ENCODE measurements at regions not wholly inside any gene's neighbourhood (a gene's known extent, or its start where the extent isn't known, plus 50 kb on each side); places are given as distances from the start of the nearest gene placed in this dataset.
"Not testable (repeated sequence)": the region's sequence is repeated elsewhere in the genome, so short reads cannot be mapped to it uniquely, and the experiment has no call there.

DNA sequence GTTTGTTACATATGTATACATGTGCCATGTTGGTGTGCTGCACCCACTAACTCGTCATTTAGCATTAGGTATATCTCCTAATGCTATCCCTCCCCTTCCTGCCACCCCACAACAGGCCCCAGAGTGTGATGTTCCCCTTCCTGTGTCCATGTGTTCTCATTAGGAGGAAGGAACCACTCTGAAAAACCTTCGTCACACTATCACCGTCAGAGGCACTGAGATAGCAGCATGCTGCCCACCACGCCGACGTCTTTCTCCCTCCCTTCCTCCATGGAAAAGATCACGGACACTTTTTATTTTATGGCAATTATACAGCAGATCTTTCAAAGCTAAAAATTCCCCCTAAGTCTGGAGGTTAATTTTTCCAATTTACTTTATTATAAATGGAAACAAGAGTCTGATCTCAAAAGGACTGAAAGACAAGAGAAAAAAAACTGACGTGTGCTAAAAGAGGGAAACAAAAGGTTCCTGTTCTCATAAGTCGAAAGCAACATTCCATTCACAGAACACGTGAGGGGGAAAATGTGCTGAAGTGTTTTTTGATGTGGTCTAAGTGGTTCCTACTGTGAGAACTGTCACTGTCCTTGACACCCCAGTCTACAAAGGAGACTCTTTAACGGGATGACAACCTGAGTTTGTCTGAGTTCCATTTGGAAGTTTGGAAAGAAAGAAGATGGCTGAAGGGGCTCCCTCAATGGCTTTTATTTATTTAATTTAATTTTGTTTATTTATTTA, 339.7 kb upstream of the IRX2 start:
- DNase-seq (ENCODE audit: extremely low read depth, low read depth), result no peak

DNA sequence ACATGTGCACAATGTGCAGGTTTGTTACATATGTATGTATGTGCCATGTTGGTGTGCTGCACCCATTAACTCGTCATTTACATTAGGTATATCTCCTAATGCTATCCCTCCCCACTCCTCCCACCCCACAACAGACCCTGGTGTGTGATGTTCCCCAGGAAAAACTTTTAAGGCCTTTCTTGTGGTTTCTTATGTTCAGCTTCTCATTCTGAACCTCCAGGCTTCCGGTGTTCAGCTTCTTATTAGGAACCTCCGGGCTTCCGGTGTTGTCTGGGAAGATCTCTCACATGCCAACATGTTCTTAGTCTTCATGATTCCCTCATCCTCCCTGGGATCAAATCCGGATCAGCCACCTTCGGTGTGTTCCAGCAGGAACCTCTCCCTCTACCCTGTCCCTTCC, 338.8 kb upstream of the IRX2 start:
- DNase-seq (ENCODE audit: extremely low read depth, low read depth), result not testable (repeated sequence)

DNA sequence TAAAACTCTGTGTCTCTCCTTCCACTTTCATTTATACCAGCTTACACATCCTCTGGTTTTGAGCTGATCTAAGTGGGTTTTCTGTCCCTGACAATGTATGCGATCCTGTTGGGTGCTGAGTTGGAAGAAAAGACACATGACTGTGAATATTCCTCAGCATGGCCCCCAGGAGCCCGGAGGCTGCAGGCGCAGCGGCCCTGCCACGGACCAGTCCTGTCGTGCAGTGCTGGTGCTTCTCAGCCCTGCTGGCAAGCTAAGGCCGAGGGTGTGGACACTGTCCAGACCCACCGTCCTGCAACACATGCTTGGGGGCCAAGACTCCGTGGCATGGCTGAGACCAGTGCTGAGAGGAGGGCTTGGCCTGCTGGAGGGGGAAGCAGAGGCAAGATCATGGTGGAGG, 328.9 kb upstream of the IRX2 start:
- no peak for DNase-seq (ENCODE audit: extremely low read depth, low read depth)

DNA sequence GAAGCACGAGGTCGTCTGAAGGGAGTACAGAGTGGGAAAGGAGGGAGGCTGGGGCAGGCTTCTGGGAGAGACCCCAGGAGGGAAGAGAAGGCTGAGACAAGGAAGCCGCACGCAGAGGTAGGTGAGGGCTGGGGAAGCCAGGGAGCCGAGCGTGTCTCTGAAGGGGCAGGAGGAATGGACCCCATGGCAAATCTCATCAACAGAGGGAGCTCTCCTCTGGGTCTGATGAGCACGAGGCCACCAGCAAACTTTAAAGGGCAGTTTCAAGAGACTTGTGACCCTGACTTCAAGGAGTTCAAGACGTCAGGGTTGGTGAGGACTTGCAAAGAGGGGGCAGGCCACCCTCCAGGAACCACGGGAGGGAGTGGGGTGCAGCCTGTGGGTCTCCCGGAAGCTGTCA, 326.2 kb upstream of the IRX2 start:
- no peak for DNase-seq (ENCODE audit: extremely low read depth, low read depth)

DNA sequence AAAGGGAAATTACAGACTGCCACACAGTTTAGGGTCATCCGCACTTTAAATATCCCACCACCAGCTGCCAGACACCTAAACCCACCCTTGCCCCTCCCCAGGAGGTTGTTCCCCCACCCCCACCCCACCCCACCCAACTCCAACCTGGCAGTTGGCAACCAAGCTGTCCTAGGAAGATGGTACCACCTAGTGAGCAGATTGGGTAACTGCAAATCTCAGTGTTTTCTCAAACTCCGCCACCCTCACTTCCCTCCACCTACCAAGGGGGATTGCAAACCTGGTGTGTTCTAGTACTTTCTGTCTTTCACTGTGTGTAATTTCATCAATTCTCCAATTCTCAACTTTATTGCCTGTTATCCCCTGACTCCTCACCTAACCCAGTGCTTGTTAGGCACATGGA, 323.8 kb upstream of the IRX2 start:
- no peak for DNase-seq (ENCODE audit: extremely low read depth, low read depth)

DNA sequence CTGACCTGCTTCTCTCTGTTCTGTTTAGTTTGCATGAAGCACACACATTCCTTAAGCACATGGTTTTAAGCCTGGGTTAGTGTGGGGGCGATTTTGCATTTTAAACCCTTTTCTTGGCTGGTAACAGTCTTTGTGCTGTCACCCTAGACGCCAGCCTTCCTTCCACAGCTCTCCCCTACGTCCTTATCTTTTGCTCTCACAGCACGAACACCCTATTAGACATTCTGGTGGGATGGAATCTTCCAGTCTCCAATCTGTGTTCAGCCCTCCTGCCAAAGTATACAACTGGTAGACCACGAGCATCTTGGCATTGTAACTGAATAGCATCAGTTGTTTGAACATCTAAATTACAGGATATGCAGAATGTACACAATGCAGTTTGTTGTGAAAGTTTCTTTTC, 316.9 kb upstream of the IRX2 start:
- DNase-seq (ENCODE audit: extremely low read depth, low read depth), result no peak

DNA sequence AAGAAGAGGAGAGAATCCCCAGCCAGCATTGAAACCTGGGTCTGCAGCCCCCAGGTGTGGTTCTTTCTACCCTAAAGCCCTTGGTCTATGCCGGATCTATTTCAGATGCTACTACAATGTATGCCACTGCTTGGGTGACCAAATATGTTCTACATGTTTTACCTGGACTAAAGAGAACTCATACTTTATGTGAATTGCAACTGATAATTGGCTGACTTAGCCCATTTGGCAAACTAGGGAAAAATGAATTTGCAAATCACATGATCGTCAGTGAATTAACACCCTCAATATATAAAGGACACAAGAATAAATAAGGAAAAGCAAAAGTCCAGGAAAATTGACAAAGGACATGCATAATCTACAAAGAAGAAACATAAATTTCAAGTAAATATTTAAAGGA, 308.8 kb upstream of the IRX2 start:
- DNase-seq (ENCODE audit: extremely low read depth, low read depth), result no peak

DNA sequence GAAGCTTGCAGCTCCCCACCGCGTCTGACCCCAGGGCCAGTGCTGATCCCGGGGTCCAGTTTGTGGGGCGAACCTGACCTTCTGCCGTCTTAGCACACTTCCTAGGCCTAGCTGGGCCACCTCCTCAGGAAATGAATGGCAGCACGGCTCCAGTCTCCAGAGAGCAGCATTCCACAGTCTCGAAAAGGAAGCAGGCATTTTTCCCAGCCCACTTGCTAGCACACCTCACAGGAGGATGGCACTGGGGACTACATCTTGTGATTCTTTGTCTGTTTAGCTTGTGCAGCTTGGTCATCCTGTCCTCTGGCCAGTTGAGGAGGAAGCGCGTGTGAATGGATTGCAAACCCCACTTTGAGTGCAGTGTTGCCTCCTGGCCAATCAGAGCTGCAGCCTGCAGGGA, 308.0 kb upstream of the IRX2 start:
- DNase-seq (ENCODE audit: extremely low read depth, low read depth), result no peak

DNA sequence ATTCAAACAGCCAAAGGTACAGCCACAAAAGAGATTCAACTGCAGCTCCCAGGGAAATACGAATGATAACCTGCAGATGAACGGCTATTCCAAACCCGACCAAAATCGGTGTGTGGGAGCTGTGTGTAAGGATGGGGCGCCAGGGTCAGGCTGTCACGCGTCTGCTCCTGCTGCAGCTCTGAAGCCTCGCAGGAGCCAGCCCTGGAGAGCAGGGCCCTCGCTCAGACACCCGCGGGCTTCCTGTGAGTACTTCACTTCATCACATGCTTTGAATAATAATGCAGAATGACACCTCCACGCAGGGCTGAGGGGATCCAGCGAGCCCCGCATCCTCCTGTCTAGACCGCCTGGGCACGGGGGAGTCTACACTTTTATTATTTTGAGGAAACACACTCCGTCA, 307.5 kb upstream of the IRX2 start:
- DNase-seq (ENCODE audit: extremely low read depth, low read depth), result no peak

DNA sequence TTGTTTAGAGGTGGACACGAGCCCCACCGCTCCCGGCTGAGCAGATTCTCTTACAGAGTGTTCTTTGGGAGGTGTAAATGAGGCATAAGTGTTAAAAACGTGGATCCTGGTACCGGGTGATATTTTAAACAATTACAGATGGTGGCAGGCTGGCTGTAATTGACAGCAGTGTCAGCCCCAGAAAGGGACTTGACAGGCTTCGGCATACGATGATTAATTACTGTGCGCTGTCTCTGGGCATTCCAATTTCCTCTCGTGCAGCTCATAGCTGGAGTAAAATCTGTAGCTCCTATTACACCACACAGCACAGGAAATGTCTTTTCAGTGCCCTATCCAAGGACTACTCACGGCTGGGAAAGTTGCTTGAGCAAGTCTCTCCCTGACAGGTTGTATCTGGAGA, 305.4 kb upstream of the IRX2 start:
- no peak for DNase-seq (ENCODE audit: extremely low read depth, low read depth)

DNA sequence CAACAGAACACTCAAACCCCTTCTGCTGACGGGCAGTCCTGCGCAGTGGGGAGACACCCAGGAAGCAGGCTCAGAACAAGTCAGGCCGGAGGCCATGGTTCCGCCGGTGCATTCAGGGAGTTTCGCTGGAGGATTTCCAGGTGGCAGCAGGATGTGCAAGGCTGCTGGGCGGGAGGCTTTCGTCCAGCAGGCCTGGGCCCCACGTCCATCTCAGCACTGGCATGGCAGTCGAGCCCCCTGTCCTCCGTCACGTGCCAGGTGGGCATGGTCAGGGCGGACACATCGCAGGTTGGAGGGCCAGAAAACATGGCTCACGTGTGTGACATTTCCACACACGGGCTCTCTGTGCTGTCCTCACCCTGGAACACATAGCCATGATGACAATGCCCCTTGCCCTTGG, 299.9 kb upstream of the IRX2 start:
- no peak for DNase-seq (ENCODE audit: extremely low read depth, low read depth)

DNA sequence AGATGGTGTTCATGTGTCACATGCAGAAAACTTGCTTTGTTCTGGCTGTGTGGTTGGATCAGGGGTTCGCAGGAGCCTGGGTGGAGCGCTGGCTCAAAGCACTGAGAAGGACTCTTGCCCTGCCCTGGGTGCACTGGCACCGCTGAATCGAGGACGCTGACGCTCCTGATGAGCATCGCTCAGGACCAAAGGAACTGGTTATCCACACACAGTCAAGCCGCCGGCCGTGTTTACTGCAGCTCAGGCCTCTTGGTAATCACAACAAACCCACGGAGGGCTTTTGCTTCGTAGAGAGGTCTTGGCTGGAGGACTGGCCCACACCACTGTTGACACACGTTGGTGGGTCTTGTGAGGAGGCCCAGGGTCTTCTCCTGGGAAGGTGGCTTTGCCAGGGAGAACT, 299.4 kb upstream of the IRX2 start:
- DNase-seq (ENCODE audit: extremely low read depth, low read depth), result no peak

DNA sequence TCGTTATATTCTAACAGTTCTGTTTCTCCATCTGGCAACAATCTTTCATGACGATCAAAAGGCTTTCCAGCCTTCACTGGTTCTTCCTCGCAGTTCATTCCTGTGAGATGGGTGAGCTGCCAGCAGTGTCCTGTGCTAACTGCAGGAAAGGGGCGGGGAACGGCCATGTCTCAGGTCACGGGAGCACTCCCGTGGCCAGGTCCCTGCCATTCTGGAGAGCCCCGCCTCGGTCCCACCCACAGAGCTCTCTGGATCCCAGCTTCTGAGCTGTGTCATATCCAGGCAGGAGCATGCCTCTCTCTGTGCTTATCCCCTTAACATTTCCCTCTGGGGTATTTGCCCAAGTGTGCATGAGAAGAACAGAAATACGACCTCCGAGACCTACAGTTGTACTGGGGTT, 297.8 kb upstream of the IRX2 start:
- DNase-seq (ENCODE audit: extremely low read depth, low read depth), result no peak

DNA sequence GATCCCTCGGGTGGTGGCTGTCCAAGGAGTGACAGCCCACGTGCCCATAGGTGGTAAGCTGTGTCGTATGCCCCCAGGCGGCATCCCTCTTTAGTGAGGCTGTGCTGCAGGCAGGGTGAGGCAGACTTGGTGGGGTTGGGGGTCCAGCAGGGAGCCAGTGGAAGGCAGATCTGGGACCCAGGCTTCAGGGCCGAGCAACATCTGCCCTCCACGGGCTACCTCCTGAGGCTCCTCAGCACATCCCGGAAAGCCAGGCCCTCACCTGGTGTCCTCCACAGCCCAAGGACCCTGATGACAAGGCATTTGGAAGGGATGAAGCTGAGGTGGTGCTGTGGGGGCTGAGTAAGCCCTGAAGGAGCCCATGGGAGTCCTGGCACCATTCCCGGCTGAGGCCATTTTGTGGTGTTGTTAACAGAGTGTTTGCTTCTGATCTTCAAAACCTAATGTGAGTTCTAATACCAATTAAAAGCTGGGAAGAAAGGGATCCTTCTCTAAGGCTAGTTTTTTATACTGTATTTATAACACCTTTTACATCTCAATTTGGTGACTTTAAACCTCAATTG, 295.8 kb upstream of the IRX2 start:
- DNase-seq (ENCODE audit: extremely low read depth, low read depth), result no peak

DNA sequence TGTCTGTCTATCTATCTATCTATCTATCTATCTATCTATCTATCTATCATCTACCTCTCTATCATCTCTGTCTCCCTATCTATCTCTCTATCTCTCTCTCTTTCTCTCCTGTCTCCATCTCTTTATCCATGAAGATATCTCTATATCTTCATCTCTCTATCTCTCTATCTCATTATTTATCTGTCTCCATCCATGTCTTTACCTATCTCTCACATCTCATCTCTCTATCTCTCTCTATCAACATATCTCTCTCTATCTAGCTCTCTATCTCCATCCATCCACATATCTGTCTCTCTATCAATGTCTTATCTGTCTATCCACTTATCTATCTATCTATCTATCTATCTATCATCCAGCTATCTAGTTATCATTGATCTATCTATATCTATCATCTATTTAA, 292.1 kb upstream of the IRX2 start:
- DNase-seq (ENCODE audit: extremely low read depth, low read depth), result no peak

DNA sequence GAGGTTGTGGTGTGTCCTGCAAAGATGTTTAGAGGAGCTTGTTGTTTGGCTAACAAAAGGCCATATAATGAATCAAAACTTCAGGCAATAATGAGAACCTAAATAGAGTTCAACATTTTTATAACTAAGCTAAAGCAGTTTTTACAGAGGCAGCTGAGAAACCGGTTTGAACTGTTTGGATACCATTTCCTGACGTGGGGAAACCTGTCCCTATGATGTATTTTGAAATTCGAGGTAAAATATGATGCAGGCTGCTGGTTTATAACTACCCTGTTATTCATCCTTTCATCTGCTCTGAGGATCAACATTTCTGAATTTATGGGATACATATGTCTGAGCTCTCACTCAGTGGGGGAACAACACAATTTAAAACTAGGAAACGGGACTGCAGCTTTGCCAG, 289.5 kb upstream of the IRX2 start:
- no peak for DNase-seq (ENCODE audit: extremely low read depth, low read depth)

DNA sequence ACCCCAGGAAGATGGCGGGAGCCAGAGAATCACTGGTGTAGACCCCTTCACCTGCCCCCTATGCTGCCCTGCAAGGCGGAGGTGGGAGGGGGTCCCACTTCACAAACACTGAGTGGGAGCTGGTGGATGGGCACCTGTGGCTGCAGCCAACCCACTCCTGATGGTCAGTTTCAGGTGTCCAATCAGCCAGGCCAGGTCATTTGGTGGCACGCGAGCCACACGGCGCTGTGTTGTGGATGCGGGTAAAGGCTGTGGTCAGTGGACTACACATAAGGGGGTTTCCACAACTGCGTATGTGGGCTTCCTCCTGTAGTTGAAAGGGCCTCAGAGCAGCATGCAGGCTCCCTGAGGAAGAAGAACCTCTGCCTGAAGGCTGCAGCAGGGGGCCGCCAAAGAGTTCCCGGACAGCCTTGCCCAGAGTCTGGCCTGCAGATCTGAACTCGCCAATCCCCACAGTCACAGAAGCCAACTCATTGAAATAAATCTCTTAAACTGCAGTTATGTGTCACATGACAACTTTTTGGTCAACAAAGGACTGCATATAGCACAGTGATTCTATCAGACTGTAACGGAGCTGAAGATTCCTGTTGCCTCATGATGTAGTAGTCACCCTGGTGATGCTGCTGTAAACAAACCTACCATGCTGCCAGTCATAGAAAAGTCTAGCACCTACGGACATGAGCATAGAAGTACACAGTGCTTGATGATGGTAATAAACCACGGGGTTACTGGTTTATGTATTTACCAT, 284.7 kb upstream of the IRX2 start:
- DNase-seq (ENCODE audit: extremely low read depth, low read depth), result no peak

DNA sequence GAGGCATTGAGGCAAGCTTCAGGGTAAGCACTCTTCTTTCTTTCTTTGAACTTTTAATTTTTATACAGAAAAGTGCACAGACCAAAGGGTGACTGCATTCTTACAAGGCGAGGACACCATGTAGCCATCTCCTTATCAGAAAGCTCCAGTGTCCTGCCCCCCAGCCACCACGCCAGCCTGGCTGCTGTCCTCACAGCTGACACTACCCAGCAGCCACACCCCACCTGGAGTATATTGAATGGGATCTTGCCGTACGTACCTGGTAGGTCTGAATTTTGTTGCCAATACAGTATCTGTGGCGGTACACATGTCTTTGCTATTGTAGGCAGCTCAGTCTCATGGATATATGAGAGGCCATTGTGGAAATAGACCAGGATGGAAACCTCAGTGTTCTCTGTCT, 284.0 kb upstream of the IRX2 start:
- DNase-seq (ENCODE audit: extremely low read depth, low read depth), result no peak

DNA sequence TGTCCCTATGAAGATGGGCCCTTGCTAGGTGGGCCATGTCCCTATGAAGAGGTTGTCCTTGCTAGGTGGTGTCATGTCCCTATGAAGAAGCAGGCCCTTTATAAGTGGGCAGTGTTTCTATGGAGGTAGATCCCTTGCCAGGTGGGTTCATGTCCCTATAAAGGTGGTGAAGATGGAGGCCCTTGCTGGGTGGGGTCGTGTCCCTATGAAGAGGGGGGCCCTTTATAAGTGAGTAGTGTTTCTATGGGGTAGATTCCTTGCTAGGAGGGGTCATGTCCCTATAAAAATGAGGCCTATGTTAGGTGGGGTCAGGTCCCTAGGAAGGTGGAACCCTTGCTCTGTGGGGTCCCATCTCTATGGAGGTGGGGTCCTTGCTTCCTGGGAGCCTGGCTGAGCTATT, 283.4 kb upstream of the IRX2 start:
- DNase-seq (ENCODE audit: extremely low read depth, low read depth), result no peak

DNA sequence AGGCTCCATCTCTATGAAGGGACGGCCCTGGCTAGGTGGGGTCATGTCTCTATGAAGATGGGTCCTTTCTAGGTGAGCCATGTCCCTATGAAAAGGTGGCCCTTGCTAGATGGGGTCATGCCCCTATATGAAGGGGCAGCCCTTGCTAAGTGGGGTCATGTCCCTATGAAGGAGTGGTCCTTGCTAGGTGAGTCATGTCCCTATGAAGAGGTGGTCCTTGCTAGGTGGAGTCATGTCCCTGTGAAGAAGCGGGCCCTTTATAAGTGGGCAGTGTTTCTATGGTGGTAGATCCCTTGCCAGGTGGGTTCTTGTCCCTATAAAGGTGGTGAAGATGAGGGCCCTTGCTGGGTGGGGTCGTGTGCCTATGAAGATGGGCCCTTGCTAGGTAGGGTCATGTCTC, 283.0 kb upstream of the IRX2 start:
- no peak for DNase-seq (ENCODE audit: extremely low read depth, low read depth)

DNA sequence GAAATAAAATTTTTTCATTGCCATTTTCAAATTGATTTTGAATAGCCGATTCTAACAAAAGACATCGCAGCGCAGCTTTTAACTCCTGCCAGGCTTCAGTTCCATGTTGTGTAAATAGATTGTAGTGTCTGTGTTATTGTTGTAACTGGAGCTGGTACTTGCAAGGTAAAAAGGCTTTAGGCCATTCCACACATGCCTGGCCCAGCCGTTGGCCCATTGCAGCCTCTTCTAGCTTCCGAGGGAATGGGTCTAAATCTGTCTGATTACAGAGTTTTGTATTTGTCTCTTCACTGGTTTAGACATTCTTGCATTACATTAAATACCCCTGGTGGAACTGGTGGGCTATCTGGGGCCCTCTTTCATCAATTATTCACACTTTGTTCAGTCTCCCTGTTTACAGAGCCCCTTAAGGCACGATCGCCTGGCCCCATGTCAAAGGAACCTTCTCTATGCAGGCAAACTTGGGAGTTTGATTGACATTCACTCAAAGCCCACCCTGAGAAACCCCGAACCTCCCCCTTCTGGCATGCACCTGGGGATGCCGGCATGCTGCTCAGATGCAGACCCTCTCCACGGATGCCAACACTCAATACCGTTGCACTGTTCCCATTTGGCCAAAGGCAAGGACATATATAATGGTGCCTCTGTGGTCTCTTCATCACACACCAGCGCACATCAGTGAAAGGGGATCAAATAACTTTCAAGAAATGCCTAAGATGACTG, 281.7 kb upstream of the IRX2 start:
- no peak for DNase-seq (ENCODE audit: extremely low read depth, low read depth)

DNA sequence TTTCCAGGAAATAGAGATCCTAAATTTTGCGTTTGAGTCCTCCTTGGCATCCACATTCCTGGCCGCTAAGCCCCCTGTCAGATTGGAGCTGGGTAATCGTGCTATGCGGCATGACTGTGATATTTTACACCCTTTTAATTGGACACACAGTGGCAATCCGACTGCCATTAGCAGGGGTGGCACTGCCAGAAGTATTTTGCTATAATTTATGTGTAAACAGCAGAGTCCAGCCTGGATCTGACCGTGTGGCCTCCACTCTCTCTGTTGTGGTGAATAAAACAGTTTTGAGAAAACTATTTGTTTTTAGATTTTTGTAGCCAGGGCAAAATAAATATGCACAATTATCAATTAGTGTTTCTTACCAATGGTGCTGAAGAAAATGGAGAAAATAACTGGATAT, 281.0 kb upstream of the IRX2 start:
- DNase-seq (ENCODE audit: extremely low read depth, low read depth), result no peak

Measured in NCI-H460 (cell line).